ENCODE measurements at regions not wholly inside any gene's neighbourhood (a gene's known extent, or its start where the extent isn't known, plus 50 kb on each side); places are given as distances from the start of the nearest gene placed in this dataset.
A peak's percentile ranks its signal among the peaks of the same experiment; 100 is the strongest.
"Not testable (repeated sequence)": the region's sequence is repeated elsewhere in the genome, so short reads cannot be mapped to it uniquely, and the experiment has no call there.

DNA sequence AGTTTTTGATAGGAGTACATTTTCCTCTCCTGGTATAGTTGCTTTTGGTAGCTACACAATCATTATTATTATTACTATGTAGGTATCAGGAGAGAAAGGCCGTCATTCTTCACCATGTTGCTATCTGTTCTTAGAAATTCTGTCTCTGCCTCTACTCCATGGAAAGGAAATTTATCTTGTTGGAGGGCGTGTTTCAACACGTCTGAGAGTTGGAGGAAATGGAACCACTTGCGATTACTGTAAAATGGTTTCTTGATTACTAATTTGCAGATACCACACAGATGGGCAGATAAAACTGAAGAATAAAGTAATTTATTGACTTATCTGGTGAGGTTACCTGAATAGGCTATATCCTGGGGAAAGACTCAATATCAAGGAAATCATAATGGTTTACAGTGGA, 488.4 kb downstream of the NR2F2 start:
- DNase-seq (ENCODE audit: low read depth): no peak

DNA sequence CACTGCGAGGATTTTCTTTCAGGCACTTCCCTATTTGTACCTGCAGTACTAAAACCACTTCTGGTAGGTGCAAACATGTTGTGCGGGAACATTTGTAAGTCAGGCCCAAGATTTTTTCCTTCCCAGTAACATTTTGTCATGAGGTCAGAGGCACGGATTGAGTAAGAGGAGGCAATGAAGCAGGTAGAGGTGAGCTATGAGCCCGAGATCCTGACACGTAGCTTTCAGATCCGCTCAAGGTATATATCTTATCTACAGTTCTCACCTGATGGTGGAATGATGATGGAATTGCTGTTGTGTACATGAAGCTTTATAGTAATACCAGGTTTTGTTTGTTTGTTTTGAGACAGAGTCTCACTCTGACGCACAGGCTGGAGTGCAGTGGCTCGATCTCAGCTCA, 497.5 kb downstream of the NR2F2 start:
- DNase-seq (ENCODE audit: low read depth): no peak

DNA sequence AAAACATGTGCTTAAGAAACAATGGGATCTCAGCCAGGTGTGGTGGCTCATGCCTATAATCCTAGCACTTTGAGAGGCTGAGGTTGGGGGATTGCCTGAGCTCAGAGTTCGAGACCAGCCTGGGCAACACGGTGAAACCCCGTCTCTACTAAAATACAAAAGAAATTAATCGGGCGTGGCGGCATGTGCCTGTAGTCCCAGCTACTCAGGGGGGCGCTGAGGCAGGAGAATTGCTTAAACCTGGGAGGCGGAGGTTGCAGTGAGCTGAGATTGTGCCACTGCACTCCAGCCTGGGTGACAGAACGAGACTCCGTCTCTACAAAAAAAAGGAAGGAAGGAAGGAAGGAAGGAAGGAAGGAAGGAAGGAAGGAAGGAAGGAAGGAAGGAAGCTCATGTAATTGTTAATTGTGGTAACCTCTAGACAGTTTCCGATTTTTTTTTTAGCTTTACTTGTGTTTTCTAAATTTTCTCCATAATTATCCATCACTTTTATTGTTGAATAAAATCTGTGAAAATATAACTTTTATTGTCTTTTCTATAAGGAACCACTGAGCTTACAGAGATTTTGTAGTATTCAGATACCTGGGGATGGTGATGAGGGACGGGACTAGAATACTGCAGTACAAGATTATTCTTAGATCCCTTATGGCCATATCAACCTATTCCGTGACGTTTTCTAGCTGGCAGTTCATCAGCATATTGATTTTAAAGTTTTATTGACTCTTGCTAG, 506.9 kb downstream of the NR2F2 start:
- DNase-seq (ENCODE audit: low read depth): no peak

DNA sequence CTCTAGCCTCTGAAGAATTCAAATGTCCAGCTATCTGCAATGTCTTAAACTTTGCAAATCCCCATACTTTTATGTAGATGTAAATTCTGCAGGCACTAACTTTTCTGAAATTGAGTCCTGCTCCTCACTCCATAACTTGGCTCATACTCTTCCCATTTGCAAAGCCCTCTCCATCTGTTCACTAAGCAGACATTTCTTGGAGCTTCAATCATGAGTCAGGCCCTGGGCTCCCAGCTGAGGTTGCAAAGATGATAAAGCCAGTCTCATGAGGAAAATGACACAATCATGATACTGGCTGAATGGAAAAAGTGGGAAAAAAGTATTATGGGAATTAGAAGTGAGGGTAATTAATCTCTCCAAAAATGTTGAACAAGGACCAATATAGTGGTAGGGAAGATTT, 507.6 kb downstream of the NR2F2 start:
- no peak for DNase-seq (ENCODE audit: low read depth)

DNA sequence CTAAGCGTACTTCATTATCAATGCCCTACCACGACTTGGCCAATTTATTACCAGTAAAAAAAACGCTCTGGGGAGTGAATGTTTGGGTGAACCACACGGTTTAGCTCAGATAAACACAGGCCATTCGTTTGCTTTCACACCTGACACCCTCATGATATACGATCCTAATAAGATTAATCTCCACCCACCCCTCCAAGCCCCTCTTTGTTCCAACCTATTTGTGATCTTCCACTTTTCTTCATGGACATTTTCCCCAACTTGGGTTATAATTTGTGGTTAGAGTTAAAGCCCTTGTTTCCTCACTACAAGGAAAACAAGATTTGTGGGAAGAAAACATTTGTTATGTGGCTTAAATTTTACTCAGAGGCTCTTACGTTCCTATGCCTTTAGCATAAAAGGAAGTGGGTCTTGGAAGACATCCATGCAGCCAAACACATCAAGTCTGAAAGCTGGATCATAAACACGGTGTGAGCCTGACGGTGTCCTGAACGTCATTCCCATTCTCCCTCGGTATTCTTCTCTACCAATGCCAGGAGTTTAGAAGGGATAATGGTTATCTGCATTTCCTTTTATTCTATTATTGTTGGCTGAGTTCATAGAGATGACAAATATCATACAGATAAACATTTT, 518.9 kb downstream of the NR2F2 start:
- DNase-seq (ENCODE audit: low read depth): no peak

DNA sequence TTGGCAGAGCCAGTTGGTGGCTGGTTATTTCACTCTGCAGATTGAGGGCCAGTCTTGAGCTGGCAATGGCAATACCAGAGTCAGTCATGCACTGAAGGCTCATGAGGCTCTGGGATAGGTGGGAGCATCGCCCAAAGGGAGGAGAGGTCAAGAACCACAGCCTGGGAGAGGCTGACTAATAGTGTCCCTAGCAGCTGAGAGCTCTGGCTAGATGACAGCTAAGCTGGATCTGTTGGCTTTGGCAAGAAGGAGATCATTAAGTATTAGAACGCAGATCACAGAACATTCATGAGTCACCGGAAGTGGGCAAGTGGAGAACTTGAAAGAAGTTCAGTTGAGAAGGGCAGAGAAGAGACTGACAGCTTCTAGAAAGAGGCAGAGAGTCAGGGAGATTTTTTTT, 521.1 kb downstream of the NR2F2 start:
- DNase-seq (ENCODE audit: low read depth): peak; percentile 37

DNA sequence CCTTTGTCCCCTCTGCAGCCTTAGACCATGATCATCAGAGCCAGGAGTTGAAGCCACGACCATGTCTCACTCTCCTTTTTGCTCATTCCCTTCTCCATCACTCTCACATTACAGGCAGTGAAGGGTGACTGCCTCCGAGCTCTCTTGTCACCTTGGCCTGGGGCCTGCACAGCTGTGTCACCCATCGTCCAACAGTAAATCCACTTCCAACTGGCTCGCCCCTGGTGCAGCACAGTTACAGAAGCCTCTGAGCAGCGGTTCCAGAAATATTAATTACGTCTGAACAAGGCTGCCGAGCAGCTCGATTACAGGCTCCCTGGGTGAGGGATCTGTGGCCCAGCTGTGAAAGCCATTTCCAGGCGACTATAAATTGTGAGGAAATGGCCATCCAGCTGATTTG, 528.2 kb downstream of the NR2F2 start:
- DNase-seq (ENCODE audit: low read depth): no peak

DNA sequence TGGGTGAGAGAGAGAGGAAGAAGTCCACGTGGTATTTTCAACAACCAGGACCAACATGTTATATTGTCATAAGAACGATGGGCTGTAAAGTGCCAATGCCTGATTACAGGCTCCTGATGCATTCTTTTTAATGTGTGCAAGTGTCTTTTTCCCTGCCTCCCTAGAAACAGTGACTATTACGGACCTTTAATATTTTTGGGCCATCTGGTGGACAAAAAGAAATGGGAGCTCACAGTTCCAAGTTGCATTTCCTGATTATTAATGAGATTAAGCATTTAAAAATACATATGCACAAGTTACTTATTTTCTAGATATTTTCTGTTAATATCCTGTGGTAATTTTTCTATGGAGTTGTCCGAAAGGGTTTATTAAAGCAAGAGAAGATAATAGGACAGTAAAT, 530.2 kb downstream of the NR2F2 start:
- DNase-seq (ENCODE audit: low read depth): no peak

DNA sequence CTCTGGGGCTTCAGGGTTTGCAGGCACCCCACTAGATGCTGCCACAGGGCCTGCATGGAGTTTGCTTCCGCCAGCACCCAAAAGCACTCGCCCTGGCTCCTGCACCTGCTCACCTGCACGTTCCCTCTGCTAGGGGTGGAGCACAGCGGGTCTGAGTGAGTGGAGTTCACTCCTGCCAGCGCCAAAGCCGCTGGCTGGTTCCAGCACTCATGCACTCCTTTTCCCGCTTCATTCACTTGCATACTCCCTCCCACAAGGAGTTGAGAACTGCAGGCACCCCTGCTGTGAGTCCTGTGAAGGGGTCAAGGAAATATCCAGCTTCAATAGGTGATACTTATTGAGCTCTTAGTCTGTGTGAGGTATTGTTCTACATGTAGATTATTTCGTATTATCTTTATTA, 537.5 kb downstream of the NR2F2 start:
- DNase-seq (ENCODE audit: low read depth): no peak

DNA sequence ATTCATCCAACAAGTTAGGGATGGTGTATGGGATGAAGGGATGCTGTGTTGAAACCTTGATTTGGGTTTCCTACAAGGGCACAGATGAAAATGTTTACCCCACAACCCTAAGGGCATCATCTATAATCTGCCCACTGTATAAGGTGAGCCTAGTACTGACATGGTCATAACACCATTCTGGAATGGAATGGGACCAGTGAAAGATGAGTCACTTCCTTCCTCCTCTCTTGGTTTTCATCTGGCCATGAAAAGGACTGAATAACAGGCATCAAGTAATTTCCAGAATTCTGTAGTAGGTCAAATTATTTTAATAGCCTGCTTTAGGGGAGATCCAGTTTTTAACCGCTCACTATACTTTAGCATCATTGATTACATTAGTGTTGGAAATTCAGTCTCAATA, 538.6 kb downstream of the NR2F2 start:
- no peak for DNase-seq (ENCODE audit: low read depth)

DNA sequence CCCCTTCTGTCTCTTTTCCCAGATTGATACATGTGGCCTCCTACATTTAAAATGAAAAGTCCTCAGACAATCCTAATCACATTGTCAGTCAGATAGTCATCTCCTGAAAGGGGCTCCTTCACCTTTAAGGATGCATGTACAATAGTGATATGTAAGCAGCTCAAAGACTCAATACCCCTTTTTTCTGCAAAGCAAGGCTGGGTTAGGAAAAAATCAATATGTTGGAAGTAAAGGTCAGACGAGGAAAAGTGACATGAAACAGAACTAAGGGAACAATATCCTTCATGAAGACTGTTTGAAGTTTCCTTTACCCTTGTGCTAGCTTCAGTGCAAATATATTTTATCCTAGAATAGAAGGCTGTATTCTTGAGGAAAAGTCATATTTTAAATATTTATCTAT, 539.3 kb downstream of the NR2F2 start:
- no peak for DNase-seq (ENCODE audit: low read depth)

DNA sequence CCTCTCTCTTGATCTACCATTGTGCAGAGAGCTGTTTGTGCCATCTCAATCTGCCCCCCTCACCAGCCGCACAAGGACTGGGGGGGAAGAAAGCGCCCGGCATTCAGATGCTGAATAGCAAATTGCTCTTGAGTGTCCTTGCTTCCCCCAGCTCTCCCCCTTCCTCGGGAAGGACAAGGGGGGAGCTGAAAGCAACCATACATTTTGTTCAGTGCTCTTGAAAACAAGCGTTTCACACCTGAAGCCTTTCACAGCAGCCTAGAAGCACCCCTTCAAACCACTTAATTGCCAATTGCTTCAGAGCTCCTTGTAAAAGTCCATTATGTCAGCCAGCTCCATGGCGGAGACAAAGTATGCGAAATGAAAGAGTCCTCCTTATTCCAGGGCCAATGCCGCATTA, 540.1 kb downstream of the NR2F2 start:
- DNase-seq (ENCODE audit: low read depth): no peak

DNA sequence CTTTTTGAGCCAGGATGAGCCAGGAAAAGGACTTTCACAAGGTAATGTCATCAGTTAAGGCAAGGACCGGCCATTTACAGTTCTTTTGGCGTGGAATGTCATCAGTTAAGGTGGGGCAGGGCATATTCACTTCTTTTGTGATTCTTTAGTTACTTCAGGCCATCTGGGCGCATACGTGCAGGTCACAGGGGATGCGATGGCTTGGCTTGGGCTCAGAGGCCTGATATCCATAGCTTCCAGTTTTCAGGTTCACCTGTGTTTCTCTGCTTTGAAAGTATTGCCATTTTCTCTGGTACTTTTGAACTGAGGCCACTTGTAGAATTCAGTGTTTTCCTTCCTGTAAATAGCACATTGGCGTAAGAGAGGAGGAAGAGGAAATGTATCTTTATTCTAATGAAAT, 546.9 kb downstream of the NR2F2 start:
- DNase-seq (ENCODE audit: low read depth): not testable (repeated sequence)

DNA sequence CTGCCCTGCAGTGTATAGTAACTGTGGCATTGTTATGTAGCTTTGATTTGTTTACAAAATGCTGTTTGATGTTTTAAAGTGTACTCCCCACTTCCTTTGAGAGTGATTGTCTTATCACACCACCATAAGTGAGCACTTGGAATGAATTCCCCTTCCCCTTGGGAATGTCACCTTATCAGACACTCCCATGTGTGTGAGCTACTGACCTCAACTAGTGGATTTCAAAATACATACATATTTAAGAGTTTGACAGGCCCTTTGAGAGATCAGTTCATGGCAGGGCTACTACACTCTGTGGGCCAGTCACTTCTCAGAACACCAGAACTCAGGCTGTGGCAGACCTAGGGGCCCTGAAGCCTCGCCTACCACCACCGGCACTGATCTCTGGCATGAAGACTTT, 547.6 kb downstream of the NR2F2 start:
- no peak for DNase-seq (ENCODE audit: low read depth)

DNA sequence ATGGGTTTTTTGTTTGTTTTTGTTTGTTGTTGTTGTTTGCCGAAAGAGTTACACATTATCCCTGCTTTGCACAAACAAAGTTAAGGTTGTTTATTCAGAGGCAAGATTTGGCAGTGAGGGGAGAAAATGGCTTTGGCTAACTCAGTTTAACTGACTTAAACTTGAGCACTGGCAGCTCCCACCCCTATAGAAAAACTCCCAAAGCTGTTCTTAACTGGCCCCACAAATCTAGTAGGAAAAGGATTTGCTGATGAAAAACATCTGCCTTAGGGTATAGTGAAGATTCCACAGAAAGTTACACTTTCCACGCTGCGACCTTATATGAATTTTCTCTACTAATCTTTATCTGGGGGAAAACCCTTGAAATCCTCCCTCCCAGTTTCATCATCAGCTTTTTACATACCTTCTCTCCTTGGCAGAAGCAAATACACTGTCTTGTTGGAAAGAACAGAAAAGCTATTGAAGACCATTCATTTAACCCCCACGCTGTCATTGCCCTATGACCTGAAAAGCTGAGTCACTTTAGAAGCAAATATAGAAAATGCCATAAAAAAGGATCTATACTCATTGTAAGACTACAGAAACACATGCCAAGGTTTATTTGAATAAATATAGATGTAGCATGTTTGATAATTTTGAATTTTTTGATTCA, 551.7 kb downstream of the NR2F2 start:
- DNase-seq (ENCODE audit: low read depth): peak; percentile 1

DNA sequence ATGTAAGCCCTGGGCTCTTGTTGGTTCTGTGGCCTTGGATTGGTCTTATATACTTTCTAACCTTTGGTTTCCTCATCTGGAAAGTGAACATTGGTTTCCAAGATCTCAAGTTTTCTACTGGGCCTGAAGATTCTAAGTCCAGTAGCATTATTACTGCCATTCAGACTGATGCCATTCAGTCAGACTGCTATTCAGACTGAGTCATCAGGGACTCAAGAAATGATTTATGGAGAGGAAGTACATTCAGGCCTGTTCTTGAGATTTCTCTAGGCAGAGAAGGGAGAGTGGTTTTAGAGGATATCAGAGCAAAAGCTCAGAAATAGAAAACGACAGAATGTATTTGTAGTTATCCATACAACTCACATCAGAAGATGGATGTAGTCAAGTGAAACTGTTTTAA, 557.2 kb downstream of the NR2F2 start:
- DNase-seq (ENCODE audit: low read depth): no peak

DNA sequence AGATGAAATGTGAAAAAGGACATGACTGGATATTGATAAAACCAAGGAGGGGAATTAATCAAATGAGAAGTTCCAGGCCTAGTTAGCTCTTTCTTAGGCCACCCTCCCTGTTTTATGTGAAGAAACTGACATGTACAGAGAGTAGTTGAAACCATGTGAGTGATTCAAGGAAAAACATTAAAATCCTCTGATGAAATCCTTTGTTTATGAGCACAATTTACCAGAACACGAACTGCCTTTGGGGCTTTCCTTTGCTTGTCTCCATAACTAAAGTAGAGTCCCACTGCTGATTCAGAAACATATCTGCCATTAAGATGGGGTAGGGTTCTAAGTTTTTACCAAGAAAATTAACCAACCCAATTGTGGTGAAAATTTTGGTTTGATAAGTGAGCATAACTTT, 558.3 kb downstream of the NR2F2 start:
- DNase-seq (ENCODE audit: low read depth): no peak

DNA sequence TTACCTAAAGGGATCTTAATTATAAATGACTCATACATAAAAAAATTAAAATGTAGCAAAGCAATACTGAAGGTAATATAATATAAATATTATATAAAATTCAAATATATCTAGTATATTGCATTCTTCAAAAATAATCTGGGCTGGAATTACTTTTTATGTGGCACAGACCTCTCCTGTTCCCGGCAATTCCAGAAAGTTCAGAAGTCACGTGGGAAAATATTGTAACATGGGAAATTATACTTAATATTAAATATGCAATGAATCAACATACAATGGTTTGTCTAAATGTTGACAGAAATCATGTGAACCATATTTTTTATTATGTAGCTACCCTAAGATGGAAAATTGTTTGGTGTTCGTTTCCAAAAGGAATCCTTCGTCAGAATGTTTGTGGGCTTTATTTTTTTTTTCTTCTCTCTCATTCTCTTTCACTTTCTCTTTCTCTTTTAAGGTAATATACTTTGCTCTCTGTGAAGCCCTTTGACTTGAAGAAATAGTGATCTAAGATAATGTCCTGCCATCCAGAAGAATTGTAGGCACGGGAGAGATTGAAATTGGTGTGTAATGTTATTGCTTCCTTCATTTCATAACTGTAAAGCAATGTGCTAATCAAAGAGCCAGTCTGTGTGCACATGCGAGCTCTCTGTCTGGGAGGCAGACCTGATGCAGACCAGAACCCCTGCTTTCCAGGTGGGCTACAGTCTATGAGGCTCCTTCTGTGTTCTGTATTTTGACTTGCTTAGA, 559.4 kb downstream of the NR2F2 start:
- DNase-seq (ENCODE audit: low read depth): no peak

DNA sequence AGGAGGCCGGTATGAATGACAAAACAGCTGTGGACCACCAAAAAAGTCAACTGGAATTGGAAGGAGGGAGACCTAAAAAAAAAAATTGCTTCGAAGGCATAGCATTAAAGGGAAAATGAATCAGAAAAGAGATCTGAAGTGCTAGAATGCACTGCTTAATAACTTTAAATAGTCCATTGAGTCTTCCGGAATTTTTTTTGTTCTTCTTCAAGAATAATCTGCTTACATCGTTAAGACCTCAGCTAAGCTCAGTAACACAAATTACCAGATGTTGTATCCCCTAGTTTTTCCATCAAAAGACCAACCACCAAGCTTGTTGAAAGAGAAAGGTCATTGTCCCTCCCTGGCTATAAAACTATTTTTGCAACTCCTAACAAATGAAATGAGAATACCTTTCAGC, 560.5 kb downstream of the NR2F2 start:
- DNase-seq (ENCODE audit: low read depth): no peak

DNA sequence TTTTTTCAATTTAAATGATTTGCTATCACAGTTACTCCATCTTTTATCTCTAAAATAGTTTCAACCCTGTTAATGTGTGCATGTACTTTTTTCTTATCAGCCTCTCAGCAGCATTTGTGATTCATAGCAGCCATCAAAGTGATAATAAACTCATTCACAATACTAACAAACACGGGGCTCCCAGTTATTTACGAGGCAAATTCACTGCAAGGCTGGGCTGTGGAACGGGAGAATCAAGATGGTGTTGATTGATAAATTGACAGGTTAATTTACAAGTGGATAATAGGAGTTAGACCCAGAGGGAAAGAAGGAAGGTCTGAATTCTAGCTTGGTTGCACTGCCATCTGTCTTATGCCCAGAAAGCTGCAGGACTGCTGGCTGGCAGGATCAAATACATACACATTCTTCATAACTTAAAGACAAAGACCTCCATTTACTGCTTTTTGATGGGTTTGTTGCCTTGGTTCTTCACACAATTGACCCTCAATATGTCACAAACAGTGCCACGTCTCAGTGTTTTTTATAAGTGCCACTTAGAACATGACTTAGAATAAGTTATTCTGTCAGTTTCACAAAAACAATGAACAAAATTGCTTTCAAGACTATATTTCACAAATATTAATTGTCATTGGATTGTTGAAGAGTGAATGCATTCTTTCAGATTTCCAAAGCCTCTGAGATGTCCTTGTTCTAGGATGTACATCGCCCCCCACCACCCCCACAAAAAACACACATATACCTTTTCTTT, 562.8 kb downstream of the NR2F2 start:
- peak; percentile 8 for DNase-seq (ENCODE audit: low read depth)

DNA sequence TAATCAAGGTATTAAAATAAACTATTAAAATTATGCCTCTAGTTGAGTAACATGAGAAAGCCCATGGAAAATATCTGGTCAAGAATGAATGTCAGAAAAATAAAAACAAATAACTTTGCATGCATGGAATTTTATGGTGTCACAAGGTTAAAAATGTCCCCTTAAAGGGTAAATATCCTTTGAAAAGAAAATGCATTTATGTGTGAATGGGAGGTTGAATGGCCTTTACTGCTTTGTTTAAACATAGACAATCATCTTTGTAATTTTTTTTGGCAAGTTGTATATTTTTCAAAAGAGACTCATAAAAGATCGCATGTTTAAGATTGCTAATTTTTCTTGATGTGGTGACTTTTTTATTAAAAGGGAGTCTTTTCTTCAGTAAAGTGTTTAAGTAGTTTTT, 564.2 kb downstream of the NR2F2 start:
- no peak for DNase-seq (ENCODE audit: low read depth)

DNA sequence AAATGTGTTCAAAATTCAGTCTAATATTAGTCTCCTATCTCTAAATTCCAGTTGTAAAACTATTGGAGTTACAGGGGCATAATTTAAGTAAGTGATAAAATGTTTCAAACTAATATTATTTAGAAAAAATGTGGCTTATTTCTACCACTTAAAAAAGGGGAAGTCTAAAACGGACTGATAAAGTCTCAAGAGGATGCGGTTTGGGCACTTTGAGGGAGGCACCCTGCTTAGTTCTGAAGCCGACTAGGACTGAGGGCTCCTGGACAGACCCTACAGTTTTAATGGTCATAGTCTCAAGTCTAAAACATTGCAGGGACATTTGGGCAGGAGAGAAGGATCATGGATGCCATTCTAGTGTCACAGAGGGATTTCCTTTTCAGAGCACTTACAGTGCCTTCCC, 566.3 kb downstream of the NR2F2 start:
- no peak for DNase-seq (ENCODE audit: low read depth)
